WI38 (cell line): ENCODE measurements at regions not wholly inside any gene's neighbourhood (a gene's known extent, or its start where the extent isn't known, plus 50 kb on each side); places are given as distances from the start of the nearest gene placed in this dataset.

ENCODE experiments used
- H3K4me3 ChIP-seq: 2 replicates; pipeline ENCODE4 v1.5.1; 2011; ENCODE audit warnings: low read depth, mild to moderate bottlenecking, control low read depth, low read length
- CTCF ChIP-seq: IDR thresholded peaks from 2 replicates; pipeline ENCODE4 v1.5.1; 2012; ENCODE audit warnings: low read depth, mild to moderate bottlenecking, control low read depth, low read length

GRCh38 chr13:32902029-32902780 is 114.0 kb upstream of the KL start:
- H3K4me3 ChIP-seq, result no peak overlapping the region
- no peak for TF ChIP-seq CTCF

- no peak for TF ChIP-seq CTCF
- no peak overlapping the region for H3K4me3 ChIP-seq
Observed at GRCh38 chr13:32902874-32903273, 113.3 kb upstream of the KL start.

- no peak overlapping the region for H3K4me3 ChIP-seq
- no peak for TF ChIP-seq CTCF
Observed at GRCh38 chr13:32903720-32904119, 112.5 kb upstream of the KL start.

- TF ChIP-seq CTCF, result no peak
- H3K4me3 ChIP-seq, result no peak overlapping the region
Observed at GRCh38 chr13:32904266-32904665, 112.0 kb upstream of the KL start.

GRCh38 chr13:32905063-32905863 is 111.0 kb upstream of the KL start:
- TF ChIP-seq CTCF, result no peak
- H3K4me3 ChIP-seq, result no peak overlapping the region

GRCh38 chr13:32905864-32906180 is 110.4 kb upstream of the KL start:
- no peak for TF ChIP-seq CTCF
- H3K4me3 ChIP-seq, result no peak overlapping the region

GRCh38 chr13:32907211-32907610 is 109.0 kb upstream of the KL start:
- no peak overlapping the region for H3K4me3 ChIP-seq
- no peak for TF ChIP-seq CTCF
